GM23338 (cell line): ENCODE measurements at regions not wholly inside any gene's neighbourhood (a gene's known extent, or its start where the extent isn't known, plus 50 kb on each side); places are given as distances from the start of the nearest gene placed in this dataset.

Experiments used
- ATAC-seq: fragments of 200-7000 bp; cut with Tn5 transposase; 3 replicates; pipeline ENCODE4 v1.9.1; 2020
- DNase-seq: peaks from one replicate; pipeline ENCODE4 v3.0.0-alpha.2; 2015; ENCODE audit warnings: low spot score
- H2AFZ ChIP-seq: fragments of 200-600 bp; sonication (generic); 2 replicates; pipeline ENCODE4 v1.8.0; 2016; ENCODE audit warnings: antibody characterized with exemption, mild to moderate bottlenecking, moderate library complexity
- H3F3A ChIP-seq: fragments of 200-600 bp; sonication (generic); replicated peaks from 2 replicates; pipeline ENCODE4 v1.8.0; 2017; ENCODE audit warnings: antibody characterized with exemption, mixed run types, low read depth
- H3K27ac ChIP-seq: fragments of 200-600 bp; sonication (generic); 2 replicates; pipeline ENCODE4 v1.6.1; 2016; ENCODE audit warnings: low read depth
- H3K27me3 ChIP-seq: fragments of 200-600 bp; sonication (generic); 2 replicates; pipeline ENCODE4 v1.8.0; 2016; ENCODE audit warnings: mild to moderate bottlenecking, mixed run types, moderate library complexity; ENCODE audit not compliant: insufficient read depth
- H3K36me3 ChIP-seq: fragments of 200-600 bp; sonication (generic); 2 replicates; pipeline ENCODE4 v1.8.0; 2016; ENCODE audit warnings: mild to moderate bottlenecking; ENCODE audit not compliant: insufficient read depth
- H3K4me1 ChIP-seq: fragments of 200-600 bp; sonication (generic); 2 replicates; pipeline ENCODE4 v1.8.0; 2016; ENCODE audit warnings: mild to moderate bottlenecking, moderate library complexity; ENCODE audit not compliant: insufficient read depth
- H3K4me2 ChIP-seq: fragments of 200-600 bp; sonication (generic); 2 replicates; pipeline ENCODE4 v1.7.1; 2017; ENCODE audit warnings: mixed run types
- H3K4me3 ChIP-seq: fragments of 200-600 bp; sonication (generic); 2 replicates; pipeline ENCODE4 v1.6.1; 2016; ENCODE audit warnings: mixed run types
- H3K79me2 ChIP-seq: fragments of 200-600 bp; sonication (generic); replicated peaks from 2 replicates; pipeline ENCODE4 v1.8.0; 2017; ENCODE audit warnings: mild to moderate bottlenecking; ENCODE audit not compliant: insufficient read depth
- H3K9me2 ChIP-seq: fragments of 200-600 bp; sonication (generic); 2 replicates; pipeline ENCODE4 v1.8.0; 2017; ENCODE audit not compliant: insufficient read depth
- H4K20me1 ChIP-seq: fragments of 200-600 bp; sonication (generic); replicated peaks from 2 replicates; pipeline ENCODE4 v1.8.0; 2017; ENCODE audit warnings: mild to moderate bottlenecking; ENCODE audit not compliant: insufficient read depth
- H3K27ac Mint-ChIP-seq: 2 replicates; pipeline ENCODE4 v1.8.0; 2020; ENCODE audit warnings: inconsistent platforms, mild to moderate bottlenecking, moderate library complexity, mixed read lengths
- H3K27me3 Mint-ChIP-seq: 3 replicates; pipeline ENCODE4 v1.8.0; 2022; ENCODE audit warnings: low read depth, mild to moderate bottlenecking, moderate library complexity, mixed read lengths, inconsistent platforms; ENCODE audit not compliant: insufficient read depth, poor library complexity
- H3K36me3 Mint-ChIP-seq: 3 replicates; pipeline ENCODE4 v1.8.0; 2021; ENCODE audit warnings: low read depth, mild to moderate bottlenecking, inconsistent platforms, moderate library complexity, mixed read lengths
- H3K4me1 Mint-ChIP-seq: 3 replicates; pipeline ENCODE4 v1.8.0; 2020; ENCODE audit warnings: mild to moderate bottlenecking, inconsistent platforms, mixed read lengths
- H3K4me3 Mint-ChIP-seq: 3 replicates; pipeline ENCODE4 v1.8.0; 2021; ENCODE audit warnings: moderate library complexity, mild to moderate bottlenecking, inconsistent platforms, mixed read lengths
- H3K9me3 Mint-ChIP-seq: 3 replicates; pipeline ENCODE4 v1.8.0; 2020; ENCODE audit warnings: moderate library complexity, mild to moderate bottlenecking, inconsistent platforms, mixed read lengths
- CREB1 ChIP-seq: fragments of 250-450 bp; sonication (Bioruptor Pico); IDR thresholded peaks from 2 replicates; pipeline ENCODE4 v1.5.0; 2020; ENCODE audit warnings: low read depth, mild to moderate bottlenecking, moderate library complexity
- EZH2 ChIP-seq: fragments of 200-600 bp; sonication (generic); IDR thresholded peaks from one replicate; pipeline ENCODE4 v1.8.0; 2017; ENCODE audit warnings: antibody characterized with exemption, mild to moderate bottlenecking, low read depth; ENCODE audit not compliant: unreplicated experiment
- EZH2phosphoT487 ChIP-seq: fragments of 200-600 bp; sonication (generic); IDR thresholded peaks from one replicate; pipeline ENCODE4 v1.8.1; 2018; ENCODE audit warnings: antibody characterized with exemption; ENCODE audit not compliant: unreplicated experiment
- JUNB ChIP-seq: IDR thresholded peaks from one replicate; pipeline ENCODE4 v1.6.1; 2016; ENCODE audit warnings: antibody characterized with exemption; ENCODE audit not compliant: unreplicated experiment
- POLR2AphosphoS5 ChIP-seq: IDR thresholded peaks from 2 replicates; pipeline ENCODE4 v1.6.1; 2016; ENCODE audit warnings: antibody characterized with exemption, low read depth
- ZNF331 ChIP-seq: fragments of 250-450 bp; sonication (Bioruptor Pico); IDR thresholded peaks from 2 replicates; pipeline ENCODE4 v1.5.0; 2020; ENCODE audit warnings: low read depth, mild to moderate bottlenecking, moderate library complexity
- TF ChIP-seq, protein P1 (sequence below): IDR thresholded peaks from 2 replicates; pipeline ENCODE4 v1.6.1; 2016; ENCODE audit warnings: antibody characterized with exemption
- TF ChIP-seq, protein P2 (sequence below): IDR thresholded peaks from one replicate; pipeline ENCODE4 v1.6.1; 2018; ENCODE audit warnings: antibody characterized with exemption; ENCODE audit not compliant: unreplicated experiment
- TF ChIP-seq, protein P3 (sequence below), 2 experiments: fragments of 200-600 bp in 1 of 2; sonication (generic) in 1 of 2; conservative IDR thresholded peaks; 2 replicates each; pipeline versions ENCODE4 v1.5.1 to v1.6.1; 2016 to 2017; ENCODE audit warnings: antibody characterized with exemption in 2 of 2, low read depth in 2 of 2, mild to moderate bottlenecking in 2 of 2, moderate library complexity in 1 of 2

DNA sequence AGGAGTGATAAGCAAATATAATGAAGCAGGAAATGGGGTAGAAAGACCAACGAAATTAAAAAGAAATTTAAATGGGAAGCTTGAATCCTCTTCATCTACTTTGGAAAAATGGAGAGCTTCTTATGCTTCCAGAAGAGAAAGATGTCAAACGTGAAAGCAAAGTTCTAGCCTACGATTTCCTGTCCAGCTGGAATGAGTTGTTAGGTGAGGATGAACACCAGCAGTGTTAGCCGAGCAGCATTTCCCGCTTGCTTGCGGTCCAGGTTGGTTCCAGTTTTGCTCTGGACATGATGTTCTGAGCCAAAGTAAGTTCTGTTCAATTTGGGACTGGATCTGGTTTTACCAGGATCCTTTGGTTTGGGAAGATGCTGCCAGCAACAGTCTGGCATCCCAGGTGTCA is 78.9 kb downstream of the DACT1 start:
- no peaks in the 10 kb centered on the region for H3K27me3 Mint-ChIP-seq
- no peak overlapping the region for H3K27ac Mint-ChIP-seq
- H3K36me3 Mint-ChIP-seq = no peaks in the 10 kb centered on the region
- no peaks in the 10 kb centered on the region for H3K9me3 Mint-ChIP-seq
- H4K20me1 ChIP-seq = no peaks in the 10 kb centered on the region
- H3K79me2 ChIP-seq = no peaks in the 10 kb centered on the region
- peak overlapping the region; percentile 38; the same call in 1 of the 2 replicates for H2AFZ ChIP-seq
- no peaks in the 10 kb centered on the region for H3K36me3 ChIP-seq
- peaks cover 9% of the 10 kb centered on the region for H3K9me2 ChIP-seq
- H3K4me1 ChIP-seq = no peaks in the 10 kb centered on the region
- H3K4me3 ChIP-seq = no peak overlapping the region
- no peaks in the 10 kb centered on the region; the same call in 2 of the 3 replicates for H3K4me1 Mint-ChIP-seq
- no peak overlapping the region for H3K4me3 Mint-ChIP-seq
- H3F3A ChIP-seq = no peaks in the 10 kb centered on the region
- no peak for DNase-seq
- no peak overlapping the region for H3K4me2 ChIP-seq
- TF ChIP-seq CREB1 (CRISPR knock-in tag) (no peak), EZH2phosphoT487 (no peak), ZNF331 (no peak), POLR2AphosphoS5 (no peak)
- TF ChIP-seq, protein P1, sequence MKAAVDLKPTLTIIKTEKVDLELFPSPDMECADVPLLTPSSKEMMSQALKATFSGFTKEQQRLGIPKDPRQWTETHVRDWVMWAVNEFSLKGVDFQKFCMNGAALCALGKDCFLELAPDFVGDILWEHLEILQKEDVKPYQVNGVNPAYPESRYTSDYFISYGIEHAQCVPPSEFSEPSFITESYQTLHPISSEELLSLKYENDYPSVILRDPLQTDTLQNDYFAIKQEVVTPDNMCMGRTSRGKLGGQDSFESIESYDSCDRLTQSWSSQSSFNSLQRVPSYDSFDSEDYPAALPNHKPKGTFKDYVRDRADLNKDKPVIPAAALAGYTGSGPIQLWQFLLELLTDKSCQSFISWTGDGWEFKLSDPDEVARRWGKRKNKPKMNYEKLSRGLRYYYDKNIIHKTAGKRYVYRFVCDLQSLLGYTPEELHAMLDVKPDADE = no peak
- TF ChIP-seq, protein P2, sequence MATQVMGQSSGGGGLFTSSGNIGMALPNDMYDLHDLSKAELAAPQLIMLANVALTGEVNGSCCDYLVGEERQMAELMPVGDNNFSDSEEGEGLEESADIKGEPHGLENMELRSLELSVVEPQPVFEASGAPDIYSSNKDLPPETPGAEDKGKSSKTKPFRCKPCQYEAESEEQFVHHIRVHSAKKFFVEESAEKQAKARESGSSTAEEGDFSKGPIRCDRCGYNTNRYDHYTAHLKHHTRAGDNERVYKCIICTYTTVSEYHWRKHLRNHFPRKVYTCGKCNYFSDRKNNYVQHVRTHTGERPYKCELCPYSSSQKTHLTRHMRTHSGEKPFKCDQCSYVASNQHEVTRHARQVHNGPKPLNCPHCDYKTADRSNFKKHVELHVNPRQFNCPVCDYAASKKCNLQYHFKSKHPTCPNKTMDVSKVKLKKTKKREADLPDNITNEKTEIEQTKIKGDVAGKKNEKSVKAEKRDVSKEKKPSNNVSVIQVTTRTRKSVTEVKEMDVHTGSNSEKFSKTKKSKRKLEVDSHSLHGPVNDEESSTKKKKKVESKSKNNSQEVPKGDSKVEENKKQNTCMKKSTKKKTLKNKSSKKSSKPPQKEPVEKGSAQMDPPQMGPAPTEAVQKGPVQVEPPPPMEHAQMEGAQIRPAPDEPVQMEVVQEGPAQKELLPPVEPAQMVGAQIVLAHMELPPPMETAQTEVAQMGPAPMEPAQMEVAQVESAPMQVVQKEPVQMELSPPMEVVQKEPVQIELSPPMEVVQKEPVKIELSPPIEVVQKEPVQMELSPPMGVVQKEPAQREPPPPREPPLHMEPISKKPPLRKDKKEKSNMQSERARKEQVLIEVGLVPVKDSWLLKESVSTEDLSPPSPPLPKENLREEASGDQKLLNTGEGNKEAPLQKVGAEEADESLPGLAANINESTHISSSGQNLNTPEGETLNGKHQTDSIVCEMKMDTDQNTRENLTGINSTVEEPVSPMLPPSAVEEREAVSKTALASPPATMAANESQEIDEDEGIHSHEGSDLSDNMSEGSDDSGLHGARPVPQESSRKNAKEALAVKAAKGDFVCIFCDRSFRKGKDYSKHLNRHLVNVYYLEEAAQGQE = no peak
- TF ChIP-seq, protein P3, sequence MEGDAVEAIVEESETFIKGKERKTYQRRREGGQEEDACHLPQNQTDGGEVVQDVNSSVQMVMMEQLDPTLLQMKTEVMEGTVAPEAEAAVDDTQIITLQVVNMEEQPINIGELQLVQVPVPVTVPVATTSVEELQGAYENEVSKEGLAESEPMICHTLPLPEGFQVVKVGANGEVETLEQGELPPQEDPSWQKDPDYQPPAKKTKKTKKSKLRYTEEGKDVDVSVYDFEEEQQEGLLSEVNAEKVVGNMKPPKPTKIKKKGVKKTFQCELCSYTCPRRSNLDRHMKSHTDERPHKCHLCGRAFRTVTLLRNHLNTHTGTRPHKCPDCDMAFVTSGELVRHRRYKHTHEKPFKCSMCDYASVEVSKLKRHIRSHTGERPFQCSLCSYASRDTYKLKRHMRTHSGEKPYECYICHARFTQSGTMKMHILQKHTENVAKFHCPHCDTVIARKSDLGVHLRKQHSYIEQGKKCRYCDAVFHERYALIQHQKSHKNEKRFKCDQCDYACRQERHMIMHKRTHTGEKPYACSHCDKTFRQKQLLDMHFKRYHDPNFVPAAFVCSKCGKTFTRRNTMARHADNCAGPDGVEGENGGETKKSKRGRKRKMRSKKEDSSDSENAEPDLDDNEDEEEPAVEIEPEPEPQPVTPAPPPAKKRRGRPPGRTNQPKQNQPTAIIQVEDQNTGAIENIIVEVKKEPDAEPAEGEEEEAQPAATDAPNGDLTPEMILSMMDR (conservative IDR thresholded peaks at IDR 0.05; ENCODE audit: low read depth in 2 of 2) = no peak
- no peak overlapping the region for H3K27ac ChIP-seq
- ATAC-seq = no peak
- no peaks in the 10 kb centered on the region for H3K27me3 ChIP-seq

DNA sequence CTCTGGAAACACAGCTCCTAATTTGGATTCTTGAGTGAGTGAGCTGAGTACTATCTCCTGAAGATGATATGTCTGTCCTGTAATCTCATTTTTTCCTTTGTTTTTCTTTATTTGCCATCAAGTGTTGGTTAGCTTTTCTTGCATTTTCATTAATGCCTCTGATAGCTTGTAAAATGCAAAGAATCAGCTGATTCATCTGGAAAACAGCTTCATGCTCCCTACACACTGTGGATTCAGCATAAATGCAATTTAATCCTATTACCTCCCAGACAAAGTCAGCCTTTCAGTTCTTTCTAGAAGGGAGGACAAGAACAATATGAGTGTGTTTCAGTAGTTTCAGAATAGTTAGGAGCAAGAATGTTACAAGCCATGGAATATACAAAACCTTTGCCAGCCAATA is 79.4 kb downstream of the DACT1 start:
- no peak overlapping the region for H3K4me3 Mint-ChIP-seq
- no peak for DNase-seq
- peaks cover 9% of the 10 kb centered on the region for H3K9me2 ChIP-seq
- H3K9me3 Mint-ChIP-seq = no peaks in the 10 kb centered on the region
- H3K4me1 Mint-ChIP-seq = no peaks in the 10 kb centered on the region; the same call in 2 of the 3 replicates
- no peaks in the 10 kb centered on the region for H3K27me3 ChIP-seq
- no peak overlapping the region for H3K27ac ChIP-seq
- no peaks in the 10 kb centered on the region for H3K36me3 Mint-ChIP-seq
- no peaks in the 10 kb centered on the region for H3K27me3 Mint-ChIP-seq
- H3K27ac Mint-ChIP-seq = no peak overlapping the region
- 0 out of 2 replicates have a peak overlapping the region, but pooled peaks have one; percentile 38 for H2AFZ ChIP-seq
- no peaks in the 10 kb centered on the region for H3F3A ChIP-seq
- H3K79me2 ChIP-seq = no peaks in the 10 kb centered on the region
- TF ChIP-seq, protein P3 (conservative IDR thresholded peaks at IDR 0.05; ENCODE audit: low read depth in 2 of 2) = no peak
- TF ChIP-seq, protein P1 = no peak
- no peak for TF ChIP-seq EZH2phosphoT487
- no peak for TF ChIP-seq JUNB
- TF ChIP-seq, protein P2 = no peak
- TF ChIP-seq EZH2 = no peak
- no peak overlapping the region for H3K4me2 ChIP-seq
- H4K20me1 ChIP-seq = no peaks in the 10 kb centered on the region
- no peaks in the 10 kb centered on the region for H3K4me1 ChIP-seq
- H3K36me3 ChIP-seq = no peaks in the 10 kb centered on the region
- ATAC-seq = no peak
- H3K4me3 ChIP-seq = no peak overlapping the region
